ENCODE measurements at regions not wholly inside any gene's neighbourhood (a gene's known extent, or its start where the extent isn't known, plus 50 kb on each side); places are given as distances from the start of the nearest gene placed in this dataset.

DNA sequence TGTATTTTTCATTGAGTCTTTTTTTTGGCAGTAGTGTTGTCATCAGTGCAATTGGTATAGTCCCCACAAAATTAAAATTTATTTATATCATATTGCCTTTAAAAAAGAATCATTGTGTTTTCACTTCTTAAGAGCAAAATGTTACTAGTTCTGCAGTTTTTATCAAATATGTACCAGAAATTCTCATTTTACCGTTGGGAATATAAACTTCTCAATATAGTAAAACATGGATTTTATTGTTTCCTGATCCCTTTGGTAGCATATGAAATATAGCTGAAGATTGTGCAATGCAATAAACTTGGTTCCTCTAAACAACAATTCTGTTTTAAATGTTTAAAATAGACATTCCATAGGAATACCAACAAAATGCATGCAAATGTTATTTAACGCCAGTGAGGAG lies 306.5 kb upstream of the PCDH20 start:
- no peak overlapping the region for H3K4me3 ChIP-seq (ENCODE audit: low read depth, low read length)
- in situ Hi-C loops (cut with HindIII; ENCODE audit: low sequenced_read_pairs) = no loop called here
- TF ChIP-seq, protein P1, sequence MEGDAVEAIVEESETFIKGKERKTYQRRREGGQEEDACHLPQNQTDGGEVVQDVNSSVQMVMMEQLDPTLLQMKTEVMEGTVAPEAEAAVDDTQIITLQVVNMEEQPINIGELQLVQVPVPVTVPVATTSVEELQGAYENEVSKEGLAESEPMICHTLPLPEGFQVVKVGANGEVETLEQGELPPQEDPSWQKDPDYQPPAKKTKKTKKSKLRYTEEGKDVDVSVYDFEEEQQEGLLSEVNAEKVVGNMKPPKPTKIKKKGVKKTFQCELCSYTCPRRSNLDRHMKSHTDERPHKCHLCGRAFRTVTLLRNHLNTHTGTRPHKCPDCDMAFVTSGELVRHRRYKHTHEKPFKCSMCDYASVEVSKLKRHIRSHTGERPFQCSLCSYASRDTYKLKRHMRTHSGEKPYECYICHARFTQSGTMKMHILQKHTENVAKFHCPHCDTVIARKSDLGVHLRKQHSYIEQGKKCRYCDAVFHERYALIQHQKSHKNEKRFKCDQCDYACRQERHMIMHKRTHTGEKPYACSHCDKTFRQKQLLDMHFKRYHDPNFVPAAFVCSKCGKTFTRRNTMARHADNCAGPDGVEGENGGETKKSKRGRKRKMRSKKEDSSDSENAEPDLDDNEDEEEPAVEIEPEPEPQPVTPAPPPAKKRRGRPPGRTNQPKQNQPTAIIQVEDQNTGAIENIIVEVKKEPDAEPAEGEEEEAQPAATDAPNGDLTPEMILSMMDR (IDR thresholded peaks at IDR 0.05; ENCODE audit: low read depth, low read length, missing control alignments) = no peak
- no peak for DNase-seq (ENCODE audit: low read depth)

DNA sequence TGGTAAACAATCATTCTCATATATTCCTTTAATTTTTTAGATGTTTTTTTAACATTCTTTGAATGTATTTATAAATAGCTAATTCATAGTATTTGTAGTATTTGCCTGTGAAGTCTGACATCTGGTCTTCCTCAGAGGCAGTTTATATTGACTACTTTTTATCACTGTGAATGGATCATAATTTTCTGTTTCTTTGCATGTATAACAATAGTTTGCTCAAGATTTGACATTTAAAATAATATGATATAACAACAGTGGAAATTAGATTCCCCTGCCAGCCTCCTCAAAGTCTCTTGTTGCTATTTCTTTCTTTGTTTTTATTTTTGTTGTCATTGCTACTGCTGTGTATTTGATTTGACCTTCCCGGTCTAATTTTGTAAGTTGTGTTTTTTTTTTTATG lies 297.0 kb upstream of the PCDH20 start:
- no peak overlapping the region for H3K4me3 ChIP-seq (ENCODE audit: low read depth, low read length)
- DNase-seq (ENCODE audit: low read depth) = no peak
- in situ Hi-C loops (cut with HindIII; ENCODE audit: low sequenced_read_pairs) = no loop called here
- TF ChIP-seq, protein P1 (IDR thresholded peaks at IDR 0.05; ENCODE audit: low read depth, low read length, missing control alignments) = no peak

DNA sequence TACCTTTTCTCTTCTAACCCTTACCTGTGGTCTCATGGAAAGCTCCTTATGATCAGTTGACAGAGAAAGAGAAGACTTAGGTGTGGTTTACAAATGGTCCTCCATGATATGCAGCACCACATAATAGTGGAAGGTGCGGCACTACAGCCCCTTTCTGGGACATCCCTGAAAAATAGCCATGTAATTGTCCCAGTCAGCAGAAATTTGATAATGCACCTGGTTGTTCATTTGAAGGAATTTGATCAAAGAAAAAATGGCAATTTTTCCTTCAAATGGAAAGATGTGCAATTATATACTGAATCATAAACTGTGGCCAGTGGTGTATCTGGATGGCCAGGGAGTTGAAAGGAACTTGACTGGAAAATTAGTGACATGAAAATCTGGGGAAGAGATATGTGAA lies 293.6 kb upstream of the PCDH20 start:
- DNase-seq (ENCODE audit: low read depth) = no peak
- no peak overlapping the region for H3K4me3 ChIP-seq (ENCODE audit: low read depth, low read length)
- in situ Hi-C loops (cut with HindIII; ENCODE audit: low sequenced_read_pairs) = no loop called here
- TF ChIP-seq, protein P1 (IDR thresholded peaks at IDR 0.05; ENCODE audit: low read depth, low read length, missing control alignments) = no peak

DNA sequence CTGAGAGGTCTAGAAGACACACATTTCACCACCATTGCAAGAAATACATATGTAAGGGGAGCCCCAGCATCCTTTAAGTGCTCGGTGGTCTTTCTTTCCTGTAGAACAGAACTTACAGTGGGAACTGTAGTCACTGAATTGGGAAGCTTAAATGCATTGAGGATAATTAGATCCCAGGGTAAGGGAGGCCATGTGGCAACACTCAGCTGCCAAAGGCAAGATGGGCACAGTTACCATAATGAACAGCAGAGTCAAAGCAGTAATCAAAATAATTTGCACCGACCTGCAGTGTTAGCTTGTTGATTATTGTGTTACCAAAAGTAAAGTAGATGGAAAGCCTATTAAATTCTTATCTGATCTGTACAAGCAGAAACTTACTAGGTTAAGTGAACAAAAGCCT lies 291.2 kb upstream of the PCDH20 start:
- TF ChIP-seq, protein P1 (IDR thresholded peaks at IDR 0.05; ENCODE audit: low read depth, low read length, missing control alignments) = no peak
- in situ Hi-C loops (cut with HindIII; ENCODE audit: low sequenced_read_pairs) = no loop called here
- H3K4me3 ChIP-seq (ENCODE audit: low read depth, low read length) = no peak overlapping the region
- no peak for DNase-seq (ENCODE audit: low read depth)

DNA sequence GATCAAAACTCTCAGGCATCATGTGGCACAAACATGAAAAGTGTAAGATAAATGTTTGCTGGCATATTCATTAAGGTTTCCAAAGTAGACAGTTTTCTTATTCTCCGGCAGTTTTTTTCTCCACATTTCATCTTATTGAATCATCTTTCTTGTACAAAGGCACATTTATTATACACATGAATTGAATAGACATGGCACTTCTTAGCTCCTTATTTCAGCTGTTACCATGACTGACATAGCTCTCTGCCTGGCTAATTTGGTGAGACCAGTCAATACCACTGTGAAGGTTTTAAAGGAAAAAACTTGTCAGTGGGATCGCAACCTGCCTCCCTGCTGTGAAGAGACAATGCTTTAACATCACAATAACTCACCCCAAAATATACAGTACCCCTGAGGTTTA lies 285.0 kb upstream of the PCDH20 start:
- no peak for DNase-seq (ENCODE audit: low read depth)
- in situ Hi-C loops (cut with HindIII; ENCODE audit: low sequenced_read_pairs) = no loop called here
- TF ChIP-seq, protein P1 (IDR thresholded peaks at IDR 0.05; ENCODE audit: low read depth, low read length, missing control alignments) = no peak
- H3K4me3 ChIP-seq (ENCODE audit: low read depth, low read length) = no peak overlapping the region

DNA sequence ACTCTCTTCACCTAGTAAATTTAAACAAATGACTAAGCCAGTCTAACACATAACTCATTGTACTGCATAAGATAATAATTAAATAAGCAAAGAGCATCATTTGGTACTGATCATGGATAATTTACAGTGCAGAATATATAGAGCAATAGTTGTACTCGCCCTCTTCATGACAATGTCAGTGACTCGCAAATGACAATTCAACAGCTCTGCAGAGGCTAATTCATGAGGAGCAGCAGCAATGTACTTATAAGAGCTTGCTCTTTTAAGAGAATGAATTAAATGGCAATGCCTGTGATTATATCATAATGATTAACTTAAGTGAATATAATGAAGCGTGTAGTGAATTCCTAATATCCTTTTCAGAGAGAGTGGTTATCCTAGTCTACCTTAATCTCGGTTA lies 284.5 kb upstream of the PCDH20 start:
- TF ChIP-seq, protein P1 (IDR thresholded peaks at IDR 0.05; ENCODE audit: low read depth, low read length, missing control alignments) = no peak
- H3K4me3 ChIP-seq (ENCODE audit: low read depth, low read length) = no peak overlapping the region
- in situ Hi-C loops (cut with HindIII; ENCODE audit: low sequenced_read_pairs) = no loop called here
- DNase-seq (ENCODE audit: low read depth) = no peak

DNA sequence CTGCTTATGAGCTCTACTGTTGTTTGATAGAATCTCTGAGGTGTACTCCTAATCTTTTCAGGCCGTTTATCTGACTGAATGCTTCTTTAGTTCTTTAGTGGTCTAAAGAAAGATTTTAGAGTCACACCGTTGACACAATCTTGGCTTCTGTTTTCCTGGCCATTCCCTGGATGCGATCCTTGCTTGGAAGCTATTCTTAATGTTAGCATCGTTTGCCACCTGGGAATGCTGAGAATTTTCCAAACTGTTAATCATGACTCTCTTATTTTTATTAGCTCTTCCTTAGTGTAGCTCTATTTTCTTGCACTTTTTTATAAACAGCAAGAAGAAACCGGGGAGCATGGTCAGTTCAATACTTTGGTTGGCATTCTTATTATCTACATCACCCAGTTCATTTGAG lies 281.0 kb upstream of the PCDH20 start:
- in situ Hi-C loops (cut with HindIII; ENCODE audit: low sequenced_read_pairs) = no loop called here
- H3K4me3 ChIP-seq (ENCODE audit: low read depth, low read length) = no peak overlapping the region
- DNase-seq (ENCODE audit: low read depth) = no peak
- TF ChIP-seq, protein P1 (IDR thresholded peaks at IDR 0.05; ENCODE audit: low read depth, low read length, missing control alignments) = no peak
